ENCODE measurements at regions not wholly inside any gene's neighbourhood (a gene's known extent, or its start where the extent isn't known, plus 50 kb on each side); places are given as distances from the start of the nearest gene placed in this dataset.
A peak's percentile ranks its signal among the peaks of the same experiment; 100 is the strongest.
"Not testable (repeated sequence)": the region's sequence is repeated elsewhere in the genome, so short reads cannot be mapped to it uniquely, and the experiment has no call there.

- no peak for DNase-seq (ENCODE audit: low read depth in 2 of 2)
These were observed 74.2 kb downstream of the APOBEC1 start for GRCh38 chr12:7591531-7591930.

GRCh38 chr12:7590085-7590484 lies 75.6 kb downstream of the APOBEC1 start:
- DNase-seq (ENCODE audit: low read depth in 2 of 2): not testable (repeated sequence)

GRCh38 chr12:7588742-7589329 lies 76.9 kb downstream of the APOBEC1 start:
- peak in 1 of 2 donors; percentile 9 for DNase-seq (ENCODE audit: low read depth in 2 of 2)

- not testable (repeated sequence) for DNase-seq (ENCODE audit: low read depth in 2 of 2)
These were observed 80.6 kb upstream of the CD163 start for GRCh38 chr12:7584137-7584536.

GRCh38 chr12:7583471-7583870 lies 79.9 kb upstream of the CD163 start:
- no peak for DNase-seq (ENCODE audit: low read depth in 2 of 2)

- no peak for DNase-seq (ENCODE audit: low read depth in 2 of 2)
These were observed 79.2 kb upstream of the CD163 start for GRCh38 chr12:7582796-7583195.

- DNase-seq (ENCODE audit: low read depth in 2 of 2): no peak
These were observed 78.0 kb upstream of the CD163 start for GRCh38 chr12:7581625-7582024.

GRCh38 chr12:7581046-7581445 lies 77.5 kb upstream of the CD163 start:
- no peak for DNase-seq (ENCODE audit: low read depth in 2 of 2)

- no peak for DNase-seq (ENCODE audit: low read depth in 2 of 2)
These were observed 67.7 kb upstream of the CD163 start for GRCh38 chr12:7571257-7571656.

GRCh38 chr12:7557227-7557626 lies 53.6 kb upstream of the CD163 start:
- no peak for DNase-seq (ENCODE audit: low read depth in 2 of 2)

GRCh38 chr12:7555752-7556151 lies 52.2 kb upstream of the CD163 start:
- no peak for DNase-seq (ENCODE audit: low read depth in 2 of 2)

GRCh38 chr12:7554831-7555230 lies 51.3 kb upstream of the CD163 start:
- DNase-seq (ENCODE audit: low read depth in 2 of 2): not testable (repeated sequence)

Data from stimulated activated CD8-positive, alpha-beta memory T cell treated with anti-CD3 and anti-CD28 coated beads, Interleukin-7, amount 100 ng/mL, for 4 hours (primary cell).